PFSK-1 (cell line): ENCODE measurements at regions not wholly inside any gene's neighbourhood (a gene's known extent, or its start where the extent isn't known, plus 50 kb on each side); places are given as distances from the start of the nearest gene placed in this dataset.

Source experiments
- FOXP2 ChIP-seq: optimal IDR thresholded peaks from 2 replicates; pipeline ENCODE3; 2011; ENCODE audit warnings: borderline replicate concordance, control low read depth, inconsistent platforms; ENCODE audit not compliant: insufficient read depth; ENCODE audit errors: extremely low read length, extremely low read depth
- POLR2AphosphoS5 ChIP-seq: IDR thresholded peaks from 2 replicates; pipeline ENCODE4 v1.6.1; 2012; ENCODE audit warnings: low read depth, mild to moderate bottlenecking, control low read depth, low read length, moderate library complexity
- REST ChIP-seq, 2 experiments: IDR thresholded peaks; 2 replicates each; pipeline versions ENCODE4 v1.6.1 to v1.8.0; 2011 to 2012; ENCODE audit warnings: low read depth in 2 of 2, low read length in 2 of 2, control low read depth in 1 of 2, inconsistent platforms in 1 of 2, mild to moderate bottlenecking in 1 of 2, moderate library complexity in 1 of 2; ENCODE audit not compliant: insufficient read depth in 1 of 2
- SIN3A ChIP-seq: IDR thresholded peaks from 2 replicates; pipeline ENCODE4 v1.6.1; 2012; ENCODE audit warnings: mild to moderate bottlenecking, low read length, moderate library complexity, borderline replicate concordance; ENCODE audit not compliant: insufficient read depth
- TAF1 ChIP-seq: IDR thresholded peaks from 2 replicates; pipeline ENCODE4 v1.6.1; 2012; ENCODE audit warnings: low read length, control low read depth, borderline replicate concordance; ENCODE audit not compliant: insufficient read depth

GRCh38 chr4:120232050-120232449 lies 165.4 kb upstream of the MAD2L1 start:
- TF ChIP-seq TAF1, result no peak
- no peak for TF ChIP-seq SIN3A
- TF ChIP-seq REST (IDR thresholded peaks at IDR 0.05; ENCODE audit: insufficient read depth in 1 of 2, low read depth in 2 of 2, low read length in 2 of 2), result no peak
- no peak for TF ChIP-seq POLR2AphosphoS5
- TF ChIP-seq FOXP2, result no peak

GRCh38 chr4:120228086-120228485 lies 161.4 kb upstream of the MAD2L1 start:
- no peak for TF ChIP-seq TAF1
- no peak for TF ChIP-seq SIN3A
- TF ChIP-seq REST (IDR thresholded peaks at IDR 0.05; ENCODE audit: insufficient read depth in 1 of 2, low read depth in 2 of 2, low read length in 2 of 2), result no peak
- no peak for TF ChIP-seq POLR2AphosphoS5
- no peak for TF ChIP-seq FOXP2

GRCh38 chr4:120227554-120227953 lies 160.9 kb upstream of the MAD2L1 start:
- no peak for TF ChIP-seq REST (IDR thresholded peaks at IDR 0.05; ENCODE audit: insufficient read depth in 1 of 2, low read depth in 2 of 2, low read length in 2 of 2)
- no peak for TF ChIP-seq TAF1
- TF ChIP-seq POLR2AphosphoS5, result no peak
- no peak for TF ChIP-seq FOXP2
- no peak for TF ChIP-seq SIN3A

- no peak for TF ChIP-seq REST (IDR thresholded peaks at IDR 0.05; ENCODE audit: insufficient read depth in 1 of 2, low read depth in 2 of 2, low read length in 2 of 2)
- no peak for TF ChIP-seq TAF1
- TF ChIP-seq POLR2AphosphoS5, result no peak
- no peak for TF ChIP-seq FOXP2
- no peak for TF ChIP-seq SIN3A
These were observed 158.9 kb upstream of the MAD2L1 start for GRCh38 chr4:120225527-120225926.

GRCh38 chr4:120218981-120219380 lies 152.3 kb upstream of the MAD2L1 start:
- TF ChIP-seq FOXP2 (no peak), SIN3A (no peak), REST (IDR thresholded peaks at IDR 0.05; ENCODE audit: insufficient read depth in 1 of 2, low read depth in 2 of 2, low read length in 2 of 2) (no peak), POLR2AphosphoS5 (no peak), TAF1 (no peak)
